Activated CD8-positive, alpha-beta T cell treated with anti-CD3 and anti-CD28 coated beads, Interleukin-2, amount 10 ng/mL, durations not matched to agents 7 days and 5 days (primary cell): ENCODE measurements at regions not wholly inside any gene's neighbourhood (a gene's known extent, or its start where the extent isn't known, plus 50 kb on each side); places are given as distances from the start of the nearest gene placed in this dataset.
"Not testable (repeated sequence)": the region's sequence is repeated elsewhere in the genome, so short reads cannot be mapped to it uniquely, and the experiment has no call there.

ENCODE experiments used
- ATAC-seq: fragments of 150-1000 bp; cut with Tn5 transposase; one replicate; pipeline ENCODE4 v1.10.0; 2021; ENCODE audit warnings: moderate library complexity
- CTCF ChIA-PET: fragments of 350-600 bp; sonication (Branson Sonifier 250); formaldehyde crosslinking; loops from one replicate; lab custom pipeline; 2021; ENCODE audit warnings: antibody characterized with exemption; lab: Charles Lee
- POLR2A ChIA-PET: fragments of 350-600 bp; sonication (Branson Sonifier 250); formaldehyde crosslinking; loops from one replicate; lab custom pipeline; 2021; ENCODE audit warnings: antibody characterized with exemption; lab: Charles Lee
- DNase-seq: peaks from one replicate; pipeline ENCODE4 v3.0.0-alpha.2; 2020
- H3K27ac Mint-ChIP-seq: one replicate; pipeline ENCODE4 v1.8.0; 2021; ENCODE audit warnings: mild to moderate bottlenecking, mixed read lengths
- H3K27me3 Mint-ChIP-seq: one replicate; pipeline ENCODE4 v1.8.0; 2021; ENCODE audit warnings: low read depth, mixed read lengths
- H3K36me3 Mint-ChIP-seq: one replicate; pipeline ENCODE4 v1.8.0; 2021; ENCODE audit warnings: low read depth, mixed read lengths
- H3K4me1 Mint-ChIP-seq: one replicate; pipeline ENCODE4 v1.8.0; 2021; ENCODE audit warnings: low read depth, mixed read lengths
- H3K4me3 Mint-ChIP-seq: one replicate; pipeline ENCODE4 v1.8.0; 2021; ENCODE audit warnings: mild to moderate bottlenecking, mixed read lengths
- H3K9me3 Mint-ChIP-seq: one replicate; pipeline ENCODE4 v1.8.0; 2022; ENCODE audit warnings: mixed read lengths; ENCODE audit not compliant: insufficient read depth

DNA sequence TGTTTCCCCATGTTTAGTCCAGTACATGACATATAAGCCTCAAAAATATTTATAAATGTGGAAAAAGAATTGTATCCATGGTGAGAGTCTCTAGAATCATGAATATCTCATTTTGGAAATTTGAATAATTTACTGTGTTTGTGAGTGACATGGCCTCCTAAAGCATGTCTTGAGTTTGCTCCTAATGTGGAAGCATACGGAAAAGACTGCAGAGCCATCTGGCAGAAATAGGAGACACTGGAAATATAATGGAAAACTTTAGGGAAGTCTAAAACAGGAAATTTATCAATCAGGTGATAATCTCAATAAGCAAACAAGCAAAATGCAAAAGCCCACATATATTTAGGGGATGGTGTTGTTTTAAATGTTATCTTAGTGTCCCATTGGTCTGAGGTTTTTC, 465.0 kb downstream of the TDRD3 start:
- H3K4me1 Mint-ChIP-seq: no peaks in the 10 kb centered on the region
- CTCF ChIA-PET: no interaction called here
- H3K27ac Mint-ChIP-seq: no peak overlapping the region
- POLR2A ChIA-PET: no interaction called here
- H3K4me3 Mint-ChIP-seq: no peak overlapping the region
- H3K36me3 Mint-ChIP-seq: no peaks in the 10 kb centered on the region
- peaks cover 19% of the 10 kb centered on the region for H3K9me3 Mint-ChIP-seq
- H3K27me3 Mint-ChIP-seq: no peaks in the 10 kb centered on the region
- DNase-seq (no peak), ATAC-seq (no peak)

DNA sequence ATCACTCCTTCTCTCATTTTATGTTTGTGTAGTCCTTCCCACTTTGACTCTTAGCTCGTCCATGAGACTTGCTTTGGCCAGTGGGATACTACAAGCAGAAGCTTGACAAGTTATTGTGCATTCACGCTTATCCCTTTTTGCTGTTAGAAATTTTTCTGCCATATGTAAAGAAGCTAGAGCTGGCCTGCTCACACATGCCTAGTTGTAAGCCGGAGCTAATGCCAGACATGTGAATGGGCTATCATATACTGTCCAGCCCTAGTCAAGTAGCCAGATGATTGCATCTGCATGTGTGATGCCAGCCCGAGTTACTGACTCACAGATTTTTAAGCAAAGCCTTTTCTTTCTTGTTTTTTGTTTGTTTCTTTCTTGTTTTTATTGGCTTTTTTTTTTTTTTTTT, 460.7 kb downstream of the TDRD3 start:
- POLR2A ChIA-PET: no interaction called here
- CTCF ChIA-PET: no interaction called here
- H3K4me1 Mint-ChIP-seq: no peaks in the 10 kb centered on the region

DNA sequence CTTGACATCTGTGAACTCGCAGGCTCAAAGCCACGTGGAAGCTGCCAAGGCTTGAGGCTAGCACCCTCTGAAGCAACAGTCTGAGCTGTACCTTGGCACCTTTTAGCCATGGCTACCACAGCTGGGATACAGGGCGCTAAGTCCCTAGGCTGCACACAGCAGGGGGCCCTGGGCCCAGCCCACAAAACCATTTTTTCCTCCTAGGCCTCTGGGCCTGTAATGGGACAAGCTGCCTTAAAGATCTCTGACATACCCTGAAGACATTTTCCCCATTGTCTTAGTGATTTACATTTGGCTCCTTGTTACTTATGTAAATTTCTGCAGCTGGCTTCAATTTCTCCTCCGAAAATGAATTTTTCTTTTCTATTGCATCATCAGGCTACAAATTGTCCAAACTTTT, 455.9 kb downstream of the TDRD3 start:
- Mint-ChIP-seq H3K4me1 (no peaks in the 10 kb centered on the region), H3K4me3 (no peak overlapping the region), H3K9me3 (peaks cover 32% of the 10 kb centered on the region), H3K27me3 (no peaks in the 10 kb centered on the region), H3K36me3 (no peaks in the 10 kb centered on the region), H3K27ac (no peak overlapping the region)
- ChIA-PET POLR2A (no interaction called here), CTCF (no interaction called here)
- no peak for DNase-seq
- no peak for ATAC-seq

More for the DNA sequence above, 460.7 kb downstream of the TDRD3 start:
- H3K9me3 Mint-ChIP-seq: peaks cover 17% of the 10 kb centered on the region
- DNase-seq (no peak), ATAC-seq (no peak)
- no peaks in the 10 kb centered on the region for H3K36me3 Mint-ChIP-seq
- H3K27me3 Mint-ChIP-seq: no peaks in the 10 kb centered on the region
- no peak overlapping the region for H3K4me3 Mint-ChIP-seq
- no peak overlapping the region for H3K27ac Mint-ChIP-seq

DNA sequence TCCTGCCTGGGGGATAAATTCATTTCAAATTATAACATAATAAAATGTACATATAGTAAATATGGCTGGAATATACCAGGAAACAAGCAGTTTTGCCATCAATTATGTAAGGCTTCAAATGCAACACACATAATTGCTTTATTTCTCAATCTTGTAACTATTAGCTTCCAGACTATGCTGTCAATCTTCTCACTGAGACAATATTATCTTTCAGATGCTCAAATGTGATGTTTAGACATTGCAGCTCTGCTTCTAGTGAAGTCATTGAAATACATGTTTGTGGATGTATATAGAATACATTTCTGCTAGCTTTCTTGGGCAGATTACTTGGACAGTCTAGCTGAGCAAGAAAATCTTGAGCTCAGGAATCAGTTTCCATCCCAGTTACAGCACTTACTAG, 454.4 kb downstream of the TDRD3 start:
- H3K27me3 Mint-ChIP-seq: no peaks in the 10 kb centered on the region
- H3K36me3 Mint-ChIP-seq: no peaks in the 10 kb centered on the region
- H3K9me3 Mint-ChIP-seq: peaks cover 34% of the 10 kb centered on the region
- H3K4me1 Mint-ChIP-seq: no peaks in the 10 kb centered on the region
- POLR2A ChIA-PET: no interaction called here
- ATAC-seq (no peak), DNase-seq (no peak)
- no peak overlapping the region for H3K27ac Mint-ChIP-seq
- CTCF ChIA-PET: no interaction called here
- H3K4me3 Mint-ChIP-seq: no peak overlapping the region

DNA sequence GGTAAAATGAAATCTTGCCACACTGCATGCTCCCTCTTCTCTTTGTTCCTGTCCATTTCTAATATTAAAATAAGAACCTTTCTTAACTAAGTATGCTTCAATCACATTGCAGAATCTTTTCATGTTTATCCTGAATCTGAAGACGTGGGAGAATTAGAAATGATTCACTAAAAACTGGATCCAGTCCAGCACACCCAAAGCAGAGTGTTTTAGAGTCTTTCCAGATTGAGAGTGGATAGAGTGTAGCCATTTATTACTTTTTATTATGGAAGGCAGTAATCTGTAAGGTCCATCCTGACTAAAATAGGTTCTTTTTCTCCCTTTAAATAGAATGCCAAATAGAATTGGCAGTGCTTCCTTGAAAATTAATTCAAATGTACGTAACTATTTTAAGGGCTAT, 453.5 kb downstream of the TDRD3 start:
- DNase-seq: no peak
- Mint-ChIP-seq H3K4me1 (no peaks in the 10 kb centered on the region), H3K9me3 (peaks cover 35% of the 10 kb centered on the region), H3K27ac (no peak overlapping the region), H3K36me3 (no peaks in the 10 kb centered on the region), H3K27me3 (no peaks in the 10 kb centered on the region), H3K4me3 (no peak overlapping the region)
- POLR2A ChIA-PET: no interaction called here
- no peak for ATAC-seq
- CTCF ChIA-PET: no interaction called here

DNA sequence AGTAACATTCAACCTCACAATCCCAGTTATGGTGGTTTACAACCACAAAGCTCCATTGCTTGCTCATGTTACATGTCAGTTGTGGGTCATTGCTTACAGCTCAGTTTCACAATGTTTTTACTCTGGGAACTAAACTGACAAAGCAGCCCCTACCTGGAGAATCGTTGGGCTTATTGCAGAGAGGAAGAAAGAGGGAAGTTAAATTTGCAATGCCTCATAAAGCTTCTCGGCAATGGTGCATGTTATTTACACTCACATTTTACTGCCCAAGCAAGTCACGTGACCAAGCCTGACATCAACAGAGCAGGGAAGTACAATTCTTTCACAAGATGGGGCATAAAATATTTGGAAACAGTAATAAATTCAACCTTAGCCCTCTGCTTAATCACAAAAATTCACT, 441.6 kb downstream of the TDRD3 start:
- Mint-ChIP-seq H3K27ac (no peak overlapping the region), H3K36me3 (no peaks in the 10 kb centered on the region), H3K9me3 (peaks cover 19% of the 10 kb centered on the region), H3K4me3 (no peak overlapping the region), H3K27me3 (no peaks in the 10 kb centered on the region), H3K4me1 (no peaks in the 10 kb centered on the region)
- ChIA-PET CTCF (no interaction called here), POLR2A (no interaction called here)
- ATAC-seq: no peak
- no peak for DNase-seq

DNA sequence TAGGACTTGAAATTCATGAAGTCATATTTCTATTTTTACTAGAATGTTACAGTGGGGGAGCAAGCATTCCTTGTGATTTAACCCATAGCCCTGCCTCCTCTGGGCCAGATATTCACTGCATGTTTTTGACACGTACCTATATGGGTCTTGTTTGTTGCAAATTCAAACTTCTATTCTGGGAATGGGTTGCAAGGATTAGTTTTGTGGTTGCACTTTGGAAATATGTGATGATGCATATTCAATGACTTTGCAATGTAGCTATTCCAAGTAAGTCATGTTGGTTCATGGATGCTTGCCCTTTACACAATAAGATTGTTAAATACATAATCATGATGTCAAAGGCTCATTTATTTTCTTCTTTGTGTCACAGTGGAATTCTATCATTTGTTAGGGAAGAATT, 440.8 kb downstream of the TDRD3 start:
- Mint-ChIP-seq H3K4me1 (no peaks in the 10 kb centered on the region), H3K27me3 (no peaks in the 10 kb centered on the region), H3K4me3 (no peak overlapping the region), H3K36me3 (no peaks in the 10 kb centered on the region), H3K9me3 (peaks cover 15% of the 10 kb centered on the region), H3K27ac (no peak overlapping the region)
- DNase-seq (no peak), ATAC-seq (no peak)
- ChIA-PET POLR2A (no interaction called here), CTCF (no interaction called here)

DNA sequence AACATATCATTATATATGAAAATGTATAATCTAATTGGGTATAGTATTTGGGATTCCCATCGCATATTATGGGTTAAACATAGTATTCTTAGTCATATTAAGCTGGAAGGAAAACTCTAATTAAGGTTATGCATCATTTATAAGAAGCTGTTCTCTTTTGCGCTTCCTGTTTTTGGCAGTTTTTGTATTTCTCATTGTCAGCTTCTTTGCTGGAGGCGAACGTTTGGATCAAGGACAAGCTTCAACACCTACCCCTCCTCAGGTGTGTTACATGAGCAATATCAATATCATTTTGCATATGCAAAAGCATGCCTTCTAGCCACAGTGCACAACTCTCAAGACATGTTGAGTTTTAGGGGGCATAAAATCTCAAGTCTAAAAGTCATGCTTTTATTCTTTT, 439.8 kb downstream of the TDRD3 start:
- Mint-ChIP-seq H3K36me3 (no peaks in the 10 kb centered on the region), H3K9me3 (peaks cover 9% of the 10 kb centered on the region), H3K27ac (no peak overlapping the region), H3K4me3 (no peak overlapping the region), H3K4me1 (no peaks in the 10 kb centered on the region), H3K27me3 (no peaks in the 10 kb centered on the region)
- no peak for ATAC-seq
- DNase-seq: no peak
- ChIA-PET CTCF (no interaction called here), POLR2A (no interaction called here)

DNA sequence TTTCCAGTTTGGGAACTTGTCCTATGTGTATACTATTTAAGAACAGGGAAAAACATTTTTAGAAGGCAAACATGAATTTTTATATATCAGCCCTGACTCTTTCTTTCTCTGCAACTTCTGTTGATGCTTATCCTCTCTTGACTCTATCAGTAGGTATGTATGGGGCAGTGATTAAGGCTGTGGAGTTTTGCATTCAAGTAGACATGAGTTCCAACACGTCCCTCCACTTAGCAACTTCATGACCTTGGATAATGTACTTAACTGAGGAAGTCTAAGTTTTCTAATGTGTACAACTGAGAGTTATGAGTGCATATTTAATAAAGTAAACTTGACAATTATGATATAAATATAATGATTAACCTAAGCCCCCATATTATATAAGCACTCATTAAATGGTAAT, 414.6 kb downstream of the TDRD3 start:
- ATAC-seq (no peak), DNase-seq (no peak)
- Mint-ChIP-seq H3K4me1 (no peaks in the 10 kb centered on the region), H3K27me3 (no peaks in the 10 kb centered on the region), H3K9me3 (no peaks in the 10 kb centered on the region), H3K4me3 (no peak overlapping the region), H3K27ac (no peak overlapping the region), H3K36me3 (no peaks in the 10 kb centered on the region)
- ChIA-PET POLR2A (no interaction called here), CTCF (no interaction called here)

DNA sequence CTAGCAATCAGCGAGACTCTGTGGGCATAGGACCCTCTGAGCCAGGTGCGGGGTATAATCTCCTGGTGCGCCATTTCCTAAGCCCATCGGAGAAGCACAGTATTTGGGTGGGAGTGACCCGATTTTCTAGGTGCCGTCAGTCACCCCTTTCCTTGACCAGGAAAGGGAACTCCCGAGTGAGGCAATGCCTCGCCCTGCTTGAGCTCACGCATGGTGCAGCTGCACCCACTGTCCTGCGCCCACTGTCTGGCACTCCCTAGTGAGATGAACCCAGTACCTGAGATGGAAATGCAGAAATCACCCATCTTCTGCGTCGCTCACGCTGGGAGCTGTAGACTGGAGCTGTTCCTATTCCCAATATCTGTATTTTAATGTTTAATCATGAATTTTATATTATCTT, 408.6 kb downstream of the TDRD3 start:
- H3K36me3 Mint-ChIP-seq, H3K9me3 Mint-ChIP-seq, DNase-seq, POLR2A ChIA-PET, H3K4me1 Mint-ChIP-seq, H3K27ac Mint-ChIP-seq, CTCF ChIA-PET, H3K4me3 Mint-ChIP-seq, H3K27me3 Mint-ChIP-seq, ATAC-seq: not testable (repeated sequence)

DNA sequence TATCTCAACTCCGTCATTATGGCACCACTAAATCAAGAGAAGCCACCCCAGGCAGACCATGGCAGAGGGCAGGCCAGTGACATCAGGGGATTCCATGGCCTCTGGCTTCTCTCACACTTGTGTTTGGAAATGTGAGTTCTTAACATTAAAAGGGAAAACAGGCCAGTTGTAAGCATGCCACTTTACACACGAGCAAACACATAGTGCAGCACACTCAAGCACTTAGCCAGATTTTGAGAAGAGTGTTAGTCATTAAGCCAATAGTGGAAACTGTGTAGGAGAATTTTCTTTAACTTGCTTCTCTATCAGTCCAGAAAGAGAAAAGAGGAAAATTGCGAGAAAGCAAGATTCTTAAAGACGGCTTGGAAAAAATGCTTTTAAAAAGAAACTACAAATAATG, 401.5 kb downstream of the TDRD3 start:
- ATAC-seq (no peak), DNase-seq (no peak)
- ChIA-PET POLR2A (no interaction called here), CTCF (no interaction called here)
- H3K4me1 Mint-ChIP-seq: no peaks in the 10 kb centered on the region
- no peaks in the 10 kb centered on the region for H3K36me3 Mint-ChIP-seq
- H3K27ac Mint-ChIP-seq: no peak overlapping the region
- H3K27me3 Mint-ChIP-seq: no peaks in the 10 kb centered on the region
- H3K4me3 Mint-ChIP-seq: no peak overlapping the region
- H3K9me3 Mint-ChIP-seq: no peaks in the 10 kb centered on the region

DNA sequence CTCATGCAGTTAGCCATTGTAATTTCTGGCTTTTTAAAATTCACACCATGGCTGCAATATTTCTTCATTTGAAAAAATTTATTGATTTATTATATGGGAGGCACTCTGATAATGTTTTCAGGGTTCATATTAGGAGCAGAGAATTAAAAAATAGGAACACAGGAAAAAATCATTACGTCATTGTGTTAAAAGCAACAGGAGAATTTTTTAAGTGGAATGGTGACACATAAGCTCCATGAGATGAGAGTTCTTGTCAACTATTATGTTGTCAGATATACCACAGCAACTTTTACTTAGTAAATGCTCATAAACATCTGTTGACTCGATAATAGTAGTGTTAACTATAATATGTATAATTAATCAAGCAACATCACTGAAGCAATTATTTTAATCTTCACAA, 400.1 kb downstream of the TDRD3 start:
- Mint-ChIP-seq H3K4me1 (no peaks in the 10 kb centered on the region), H3K27ac (no peak overlapping the region), H3K27me3 (no peaks in the 10 kb centered on the region), H3K36me3 (no peaks in the 10 kb centered on the region), H3K9me3 (no peaks in the 10 kb centered on the region), H3K4me3 (no peak overlapping the region)
- DNase-seq (no peak), ATAC-seq (no peak)
- POLR2A ChIA-PET: no interaction called here
- CTCF ChIA-PET: no interaction called here

DNA sequence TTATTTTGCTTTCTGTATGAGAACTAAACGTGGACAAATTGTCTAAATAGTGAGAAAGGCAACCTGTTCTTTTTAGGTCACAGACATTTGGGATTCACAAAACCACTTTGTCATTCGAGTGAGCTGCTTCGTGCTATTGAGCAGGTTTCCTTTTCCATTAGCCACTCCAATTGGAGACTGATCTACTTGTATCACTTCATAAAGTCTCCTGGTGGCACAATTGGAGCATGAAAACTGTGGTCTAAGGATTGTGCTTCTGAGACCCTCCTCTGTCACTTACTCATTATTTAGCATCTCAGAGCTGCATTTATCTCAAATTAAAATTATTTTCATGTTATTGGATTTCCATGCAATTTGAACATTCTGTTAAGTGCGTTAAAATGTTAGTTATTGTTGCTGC, 397.7 kb downstream of the TDRD3 start:
- no peak for ATAC-seq
- Mint-ChIP-seq H3K27ac (no peak overlapping the region), H3K4me1 (no peaks in the 10 kb centered on the region), H3K9me3 (no peaks in the 10 kb centered on the region), H3K4me3 (no peak overlapping the region), H3K27me3 (no peaks in the 10 kb centered on the region), H3K36me3 (no peaks in the 10 kb centered on the region)
- ChIA-PET POLR2A (no interaction called here), CTCF (no interaction called here)
- no peak for DNase-seq
